WTC11 (cell line): ENCODE measurements at regions not wholly inside any gene's neighbourhood (a gene's known extent, or its start where the extent isn't known, plus 50 kb on each side); places are given as distances from the start of the nearest gene placed in this dataset.

Source experiments
- ATAC-seq: fragments of 200-7000 bp; cut with Tn5 transposase; 2 replicates; pipeline ENCODE4 v1.10.0; 2021; ENCODE audit warnings: mild to moderate bottlenecking, moderate library complexity
- CTCF ChIA-PET: fragments of 300-600 bp; sonication (Branson Sonifier 250); formaldehyde crosslinking; loops from one replicate; lab custom pipeline; 2021; ENCODE audit warnings: antibody characterized with exemption; lab: Charles Lee
- POLR2A ChIA-PET: fragments of 350-600 bp; sonication (Branson Sonifier 250); formaldehyde crosslinking; loops from one replicate; lab custom pipeline; 2021; ENCODE audit warnings: antibody characterized with exemption; lab: Charles Lee
- DNase-seq: peaks from one replicate; pipeline ENCODE4 v3.0.0; 2021; ENCODE audit warnings: low spot score
- H3K27ac Mint-ChIP-seq: 2 replicates; pipeline ENCODE4 v1.8.0; 2021; ENCODE audit warnings: mixed read lengths
- H3K27me3 Mint-ChIP-seq: 2 replicates; pipeline ENCODE4 v1.8.0; 2021; ENCODE audit warnings: low read depth, mild to moderate bottlenecking, moderate library complexity, mixed read lengths
- H3K36me3 Mint-ChIP-seq: 2 replicates; pipeline ENCODE4 v1.8.0; 2021; ENCODE audit warnings: mixed read lengths
- H3K4me1 Mint-ChIP-seq: 2 replicates; pipeline ENCODE4 v1.8.0; 2022; ENCODE audit warnings: mixed read lengths
- H3K4me3 Mint-ChIP-seq: 2 replicates; pipeline ENCODE4 v1.8.0; 2021; ENCODE audit warnings: mild to moderate bottlenecking, moderate library complexity, mixed read lengths
- H3K9me3 Mint-ChIP-seq: 2 replicates; pipeline ENCODE4 v1.8.0; 2021; ENCODE audit warnings: mixed read lengths
- CREB1 ChIP-seq: sonication (generic); formaldehyde crosslinking; IDR thresholded peaks from 2 replicates; pipeline ENCODE4 v1.8.0; 2023; ENCODE audit warnings: mild to moderate bottlenecking, missing genetic modification reagents
- ESRRA ChIP-seq: sonication (generic); formaldehyde crosslinking; IDR thresholded peaks from 2 replicates; pipeline ENCODE4 v1.8.1; 2022; ENCODE audit warnings: mild to moderate bottlenecking, missing genetic modification reagents, borderline replicate concordance
- ETV6 ChIP-seq: sonication (generic); formaldehyde crosslinking; IDR thresholded peaks from 2 replicates; pipeline ENCODE4 v1.8.1; 2022; ENCODE audit warnings: mild to moderate bottlenecking, missing genetic modification reagents
- FOXJ3 ChIP-seq: sonication (generic); formaldehyde crosslinking; IDR thresholded peaks from 2 replicates; pipeline ENCODE4 v1.9.0; 2021; ENCODE audit warnings: missing genetic modification reagents, mild to moderate bottlenecking, borderline replicate concordance
- GTF2I ChIP-seq: fragments of 250-450 bp; sonication (Bioruptor Pico); conservative IDR thresholded peaks from 2 replicates; pipeline ENCODE4 v1.4.0; 2021; ENCODE audit warnings: mild to moderate bottlenecking
- KAT7 ChIP-seq: sonication (generic); formaldehyde crosslinking; IDR thresholded peaks from 2 replicates; pipeline ENCODE4 v1.8.1; 2023; ENCODE audit warnings: missing genetic modification reagents, mild to moderate bottlenecking, borderline replicate concordance
- MLX ChIP-seq: sonication (generic); formaldehyde crosslinking; IDR thresholded peaks from 2 replicates; pipeline ENCODE4 v1.8.1; 2023; ENCODE audit warnings: mild to moderate bottlenecking, missing genetic modification reagents, moderate library complexity
- MYBL2 ChIP-seq: sonication (generic); formaldehyde crosslinking; IDR thresholded peaks from 2 replicates; pipeline ENCODE4 v1.8.1; 2023; ENCODE audit warnings: mild to moderate bottlenecking, moderate library complexity, missing genetic modification reagents
- NFATC4 ChIP-seq: fragments of 250-450 bp; sonication (Bioruptor Pico); IDR thresholded peaks from 2 replicates; pipeline ENCODE4 v1.9.0; 2021; ENCODE audit warnings: mild to moderate bottlenecking
- NFE2L1 ChIP-seq: sonication (generic); formaldehyde crosslinking; IDR thresholded peaks from 2 replicates; pipeline ENCODE4 v1.8.1; 2023; ENCODE audit warnings: missing genetic modification reagents
- NFYB ChIP-seq: sonication (generic); formaldehyde crosslinking; conservative IDR thresholded peaks from 2 replicates; pipeline ENCODE4 v1.8.0; 2022; ENCODE audit warnings: low read depth, missing genetic modification reagents
- RELA ChIP-seq: sonication (generic); formaldehyde crosslinking; IDR thresholded peaks from 2 replicates; pipeline ENCODE4 v1.8.1; 2022; ENCODE audit warnings: missing genetic modification reagents, mild to moderate bottlenecking, borderline replicate concordance
- SMAD4 ChIP-seq: sonication (generic); formaldehyde crosslinking; IDR thresholded peaks from 2 replicates; pipeline ENCODE4 v1.8.0; 2022; ENCODE audit warnings: mild to moderate bottlenecking, missing genetic modification reagents
- STAT6 ChIP-seq: sonication (generic); formaldehyde crosslinking; conservative IDR thresholded peaks from 2 replicates; pipeline ENCODE4 v1.8.1; 2023; ENCODE audit warnings: mild to moderate bottlenecking, low read depth, missing genetic modification reagents, moderate library complexity
- TEAD4 ChIP-seq: sonication (generic); formaldehyde crosslinking; IDR thresholded peaks from 2 replicates; pipeline ENCODE4 v1.8.0; 2022; ENCODE audit warnings: mild to moderate bottlenecking, missing genetic modification reagents
- ZNF121 ChIP-seq: sonication (generic); formaldehyde crosslinking; IDR thresholded peaks from 2 replicates; pipeline ENCODE4 v1.8.0; 2023; ENCODE audit warnings: missing genetic modification reagents
- ZNF423 ChIP-seq: fragments of 250-450 bp; sonication (Bioruptor Pico); IDR thresholded peaks from 2 replicates; pipeline ENCODE4 v2.1.2; 2022; ENCODE audit warnings: mild to moderate bottlenecking, moderate library complexity
- ZNF425 ChIP-seq: fragments of 250-450 bp; sonication (Bioruptor Pico); conservative IDR thresholded peaks from 2 replicates; pipeline ENCODE4 v1.9.0; 2021; ENCODE audit warnings: mild to moderate bottlenecking
- ZNF512 ChIP-seq: sonication (generic); formaldehyde crosslinking; IDR thresholded peaks from 2 replicates; pipeline ENCODE4 v1.8.1; 2022; ENCODE audit warnings: missing genetic modification reagents, borderline replicate concordance
- TF ChIP-seq, protein P1 (sequence below): sonication (generic); formaldehyde crosslinking; IDR thresholded peaks from 2 replicates; pipeline ENCODE4 v1.8.0; 2022; ENCODE audit warnings: mild to moderate bottlenecking, missing genetic modification reagents
- TF ChIP-seq, protein P2 (sequence below): fragments of 250-450 bp; sonication (Bioruptor Pico); IDR thresholded peaks from 2 replicates; pipeline ENCODE4 v1.9.0; 2021; ENCODE audit warnings: mild to moderate bottlenecking

- TF ChIP-seq CREB1 (no peak), TEAD4 (no peak), NFE2L1 (CRISPR knock-in tag) (no peak)
These were observed 641.3 kb downstream of the TRAM1L1 start (continued) for GRCh38 chr4:116444117-116444516.

DNA sequence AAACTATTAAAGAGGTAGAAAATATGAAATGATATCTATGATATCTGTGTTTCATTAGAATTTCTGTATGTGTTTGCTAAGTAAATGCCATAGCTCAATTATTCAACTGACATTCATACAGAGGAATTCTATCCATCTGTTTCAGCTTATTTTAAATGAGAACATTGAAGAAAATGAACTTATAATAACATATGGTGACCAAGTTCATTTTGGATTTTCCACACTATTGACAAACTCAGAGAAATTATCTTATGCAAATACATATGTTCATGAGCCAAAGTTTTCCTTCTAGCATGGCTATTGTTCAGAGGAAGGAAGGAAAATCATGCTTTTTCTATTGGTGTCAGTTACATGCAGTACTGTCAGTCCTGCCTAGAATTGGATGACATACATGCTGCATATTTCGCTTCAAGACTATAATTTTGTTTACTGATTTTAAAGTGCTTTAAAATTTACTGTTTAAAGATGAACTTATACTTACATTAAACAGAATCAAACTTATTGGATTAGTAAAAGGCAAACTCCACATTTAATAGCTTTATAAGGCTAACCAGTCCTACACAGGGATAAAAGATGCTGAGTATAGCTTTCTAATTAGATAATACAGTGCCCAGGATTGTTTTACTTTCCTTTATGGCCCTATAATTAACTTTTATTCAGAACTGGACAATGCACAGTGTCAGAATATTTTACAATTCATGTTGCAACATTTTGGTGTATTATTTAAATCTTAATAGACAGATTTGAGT is 646.2 kb downstream of the TRAM1L1 start:
- Mint-ChIP-seq H3K4me3 (no peak overlapping the region), H3K4me1 (no peaks in the 10 kb centered on the region), H3K9me3 (peaks cover 5% of the 10 kb centered on the region), H3K27me3 (no peaks in the 10 kb centered on the region), H3K27ac (no peak overlapping the region), H3K36me3 (no peaks in the 10 kb centered on the region)
- TF ChIP-seq GTF2I (CRISPR knock-in tag) (no peak), SMAD4 (CRISPR knock-in tag) (no peak), ZNF121 (CRISPR knock-in tag) (no peak), ZNF423 (no peak), STAT6 (CRISPR knock-in tag) (no peak), ESRRA (no peak)
- no peak for DNase-seq
- ATAC-seq = no peak
- ChIA-PET POLR2A (interaction anchor here (0.6 kb wide), 1 partner anchor 1685 kb away, joined by 5 read pairs; no protein-coding TSS in a partner anchor), CTCF (interaction anchor here (0.7 kb wide), 1 partner anchor 526 kb away, joined by 3 read pairs; no protein-coding TSS in a partner anchor)

GRCh38 chr4:116438417-116438816 is 647.0 kb downstream of the TRAM1L1 start:
- Mint-ChIP-seq H3K9me3 (peaks cover 5% of the 10 kb centered on the region), H3K4me1 (no peaks in the 10 kb centered on the region), H3K27me3 (no peaks in the 10 kb centered on the region), H3K36me3 (no peaks in the 10 kb centered on the region), H3K4me3 (no peak overlapping the region), H3K27ac (no peak overlapping the region)
- DNase-seq = no peak
- ChIA-PET POLR2A (interaction anchor here (0.6 kb wide), 1 partner anchor 1684 kb away, joined by 5 read pairs; no protein-coding TSS in a partner anchor), CTCF (interaction anchor here (0.7 kb wide), 1 partner anchor 525 kb away, joined by 3 read pairs; no protein-coding TSS in a partner anchor)
- ATAC-seq = no peak
- TF ChIP-seq KAT7 (CRISPR knock-in tag) (no peak), ZNF512 (CRISPR knock-in tag) (no peak), MYBL2 (CRISPR knock-in tag) (no peak), SMAD4 (CRISPR knock-in tag) (no peak), RELA (no peak), MLX (CRISPR knock-in tag) (no peak), FOXJ3 (CRISPR knock-in tag) (no peak), ZNF425 (CRISPR knock-in tag) (no peak), NFYB (CRISPR knock-in tag) (no peak), ETV6 (CRISPR knock-in tag) (no peak), NFATC4 (CRISPR knock-in tag) (no peak)
- TF ChIP-seq, protein P1, sequence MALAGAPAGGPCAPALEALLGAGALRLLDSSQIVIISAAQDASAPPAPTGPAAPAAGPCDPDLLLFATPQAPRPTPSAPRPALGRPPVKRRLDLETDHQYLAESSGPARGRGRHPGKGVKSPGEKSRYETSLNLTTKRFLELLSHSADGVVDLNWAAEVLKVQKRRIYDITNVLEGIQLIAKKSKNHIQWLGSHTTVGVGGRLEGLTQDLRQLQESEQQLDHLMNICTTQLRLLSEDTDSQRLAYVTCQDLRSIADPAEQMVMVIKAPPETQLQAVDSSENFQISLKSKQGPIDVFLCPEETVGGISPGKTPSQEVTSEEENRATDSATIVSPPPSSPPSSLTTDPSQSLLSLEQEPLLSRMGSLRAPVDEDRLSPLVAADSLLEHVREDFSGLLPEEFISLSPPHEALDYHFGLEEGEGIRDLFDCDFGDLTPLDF = no peak
- TF ChIP-seq, protein P2, sequence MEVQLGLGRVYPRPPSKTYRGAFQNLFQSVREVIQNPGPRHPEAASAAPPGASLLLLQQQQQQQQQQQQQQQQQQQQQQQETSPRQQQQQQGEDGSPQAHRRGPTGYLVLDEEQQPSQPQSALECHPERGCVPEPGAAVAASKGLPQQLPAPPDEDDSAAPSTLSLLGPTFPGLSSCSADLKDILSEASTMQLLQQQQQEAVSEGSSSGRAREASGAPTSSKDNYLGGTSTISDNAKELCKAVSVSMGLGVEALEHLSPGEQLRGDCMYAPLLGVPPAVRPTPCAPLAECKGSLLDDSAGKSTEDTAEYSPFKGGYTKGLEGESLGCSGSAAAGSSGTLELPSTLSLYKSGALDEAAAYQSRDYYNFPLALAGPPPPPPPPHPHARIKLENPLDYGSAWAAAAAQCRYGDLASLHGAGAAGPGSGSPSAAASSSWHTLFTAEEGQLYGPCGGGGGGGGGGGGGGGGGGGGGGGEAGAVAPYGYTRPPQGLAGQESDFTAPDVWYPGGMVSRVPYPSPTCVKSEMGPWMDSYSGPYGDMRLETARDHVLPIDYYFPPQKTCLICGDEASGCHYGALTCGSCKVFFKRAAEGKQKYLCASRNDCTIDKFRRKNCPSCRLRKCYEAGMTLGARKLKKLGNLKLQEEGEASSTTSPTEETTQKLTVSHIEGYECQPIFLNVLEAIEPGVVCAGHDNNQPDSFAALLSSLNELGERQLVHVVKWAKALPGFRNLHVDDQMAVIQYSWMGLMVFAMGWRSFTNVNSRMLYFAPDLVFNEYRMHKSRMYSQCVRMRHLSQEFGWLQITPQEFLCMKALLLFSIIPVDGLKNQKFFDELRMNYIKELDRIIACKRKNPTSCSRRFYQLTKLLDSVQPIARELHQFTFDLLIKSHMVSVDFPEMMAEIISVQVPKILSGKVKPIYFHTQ (CRISPR knock-in tag) = no peak
